SK-N-DZ (cell line): ENCODE measurements at regions not wholly inside any gene's neighbourhood (a gene's known extent, or its start where the extent isn't known, plus 50 kb on each side); places are given as distances from the start of the nearest gene placed in this dataset.

ENCODE experiments used
- DNase-seq: peaks from one replicate; pipeline ENCODE4 v3.0.0-alpha.2; 2015; ENCODE audit warnings: low spot score

DNA sequence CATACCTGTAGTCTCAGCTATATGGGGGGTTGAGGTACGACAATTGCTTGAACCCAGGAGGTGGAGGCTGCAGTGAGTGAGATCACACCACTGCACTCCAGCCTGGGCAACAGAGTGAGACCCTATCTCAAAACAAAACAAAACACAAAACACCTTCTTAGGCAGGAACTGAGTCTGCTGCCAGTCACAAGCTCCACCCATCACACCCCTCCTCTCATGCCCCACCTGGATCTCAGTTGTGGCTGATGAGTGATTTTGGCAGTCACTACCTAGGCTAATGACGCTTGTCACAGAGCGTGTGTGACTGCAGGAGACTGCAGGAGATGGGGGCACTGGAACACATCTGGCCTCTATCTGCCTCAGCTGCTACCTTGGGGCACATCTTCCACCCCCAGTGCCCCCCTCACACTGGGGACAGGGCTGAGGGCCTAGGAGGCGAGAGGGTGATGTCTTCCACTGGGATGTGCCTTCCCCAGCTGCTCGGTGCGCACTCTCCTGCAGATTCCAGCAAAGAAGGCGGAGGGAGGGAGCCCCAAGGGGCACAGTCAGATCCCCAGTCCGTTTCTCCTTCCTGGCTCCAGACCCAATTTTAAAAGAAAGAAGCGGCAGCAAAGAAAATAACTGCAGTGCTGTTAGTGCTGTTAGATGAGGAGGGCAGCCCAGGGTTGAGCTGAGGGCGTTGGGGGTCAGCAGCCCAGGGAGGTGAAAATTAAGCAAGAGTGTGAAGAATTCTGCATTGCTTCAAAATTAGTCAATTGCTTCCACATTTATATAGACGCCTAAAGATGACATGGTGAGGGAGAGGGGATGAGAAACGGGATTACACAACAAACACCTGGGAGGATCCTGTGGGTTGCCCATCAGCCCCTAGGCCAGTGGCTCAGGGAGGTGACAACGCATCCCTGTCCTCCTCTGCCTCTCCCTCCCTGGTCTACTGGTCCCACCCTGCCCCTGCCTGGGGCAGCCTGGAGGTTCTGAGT, 143.6 kb upstream of the HAAO start:
- DNase-seq: no peak

DNA sequence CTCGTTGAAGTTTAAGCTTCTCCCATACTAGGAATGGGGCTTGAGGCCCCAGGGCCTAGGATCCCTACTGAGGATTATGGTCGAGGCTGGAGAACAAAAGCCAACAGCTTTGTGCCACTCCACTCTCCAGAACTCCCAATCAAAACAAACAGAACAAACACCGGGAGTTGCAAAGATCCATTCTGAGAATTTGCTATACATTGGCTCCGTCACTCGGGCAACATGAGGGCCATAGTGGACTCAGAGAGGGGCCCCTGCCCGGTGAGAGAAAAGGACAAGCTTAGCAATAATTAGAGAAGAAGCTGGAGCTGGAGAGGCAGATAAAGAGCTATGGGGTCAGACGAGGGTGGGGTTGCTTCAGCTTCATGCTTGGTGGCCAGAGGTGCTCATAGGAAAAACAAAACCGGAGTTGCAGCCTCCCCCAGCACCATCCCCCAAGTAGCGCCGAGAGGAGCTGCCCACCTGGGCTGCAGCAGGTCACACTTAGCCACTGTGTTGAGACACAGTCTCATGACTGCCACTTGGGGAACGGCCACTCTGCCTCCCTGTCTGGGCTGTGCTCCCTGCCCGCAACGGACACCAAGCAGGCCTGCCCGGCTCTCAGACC, 142.3 kb upstream of the HAAO start:
- no peak for DNase-seq

DNA sequence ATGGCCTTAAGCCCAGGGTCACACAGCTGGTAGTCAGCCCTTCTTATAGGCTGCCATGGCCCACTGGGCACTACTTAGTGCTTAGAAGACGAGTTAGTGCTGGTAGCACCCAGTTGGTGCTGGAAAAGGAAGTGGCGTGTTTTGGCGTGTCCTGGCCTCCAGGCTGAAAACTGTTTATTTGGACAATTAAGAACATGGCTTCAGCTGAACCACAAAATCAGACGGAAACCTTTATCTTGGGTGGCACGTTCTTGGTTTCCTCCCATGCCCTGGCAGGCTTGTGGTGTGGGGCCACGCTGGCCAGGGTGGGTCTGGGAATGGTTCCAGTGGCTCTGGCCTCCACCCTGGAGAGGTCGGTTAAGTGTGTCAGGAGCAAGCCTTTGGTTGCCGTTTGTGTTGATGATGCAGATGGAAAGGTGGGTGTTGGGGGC, 141.5 kb upstream of the HAAO start:
- no peak for DNase-seq

DNA sequence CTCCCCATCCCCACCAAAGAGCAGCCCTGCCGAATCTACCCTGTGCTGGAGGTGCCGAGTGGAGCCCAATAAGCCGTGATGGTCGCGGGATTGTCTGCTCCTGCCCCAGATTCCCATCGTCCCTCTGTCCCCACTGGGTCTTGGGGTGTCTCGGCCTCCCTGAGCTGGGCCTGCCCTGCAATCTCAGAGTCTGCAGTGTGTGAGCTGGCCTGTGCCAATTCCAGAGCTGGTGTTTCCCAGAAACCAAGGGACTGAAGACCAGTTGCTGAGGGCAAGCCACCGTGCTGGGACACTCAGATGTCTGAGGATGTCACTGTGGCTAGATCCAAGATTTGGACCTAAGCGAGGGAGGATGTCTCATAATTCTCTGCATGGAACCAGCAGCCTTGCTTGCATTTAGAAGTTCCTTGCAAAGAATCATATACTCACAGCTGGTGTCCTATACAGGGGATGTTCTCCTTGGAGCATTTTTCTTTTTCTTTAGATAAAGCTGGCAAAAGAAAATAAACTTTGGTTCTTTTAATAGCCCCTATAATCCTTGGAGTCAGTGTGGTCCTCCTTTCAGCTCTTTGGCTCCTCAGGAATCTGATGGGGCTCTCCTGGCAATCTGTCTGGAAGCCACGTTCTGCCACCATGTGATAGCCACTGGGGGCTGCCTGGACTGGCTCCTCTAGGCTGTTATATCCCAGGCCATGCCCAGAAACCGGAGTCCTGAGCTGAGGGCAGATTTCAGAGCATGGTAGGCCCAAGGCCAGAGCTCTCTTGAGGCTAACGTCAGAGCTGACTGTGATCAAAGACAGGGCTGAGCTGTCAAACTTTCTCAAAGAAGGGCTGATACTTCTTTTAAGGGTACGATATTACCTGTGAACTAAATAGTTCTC, 140.1 kb upstream of the HAAO start:
- DNase-seq: no peak

DNA sequence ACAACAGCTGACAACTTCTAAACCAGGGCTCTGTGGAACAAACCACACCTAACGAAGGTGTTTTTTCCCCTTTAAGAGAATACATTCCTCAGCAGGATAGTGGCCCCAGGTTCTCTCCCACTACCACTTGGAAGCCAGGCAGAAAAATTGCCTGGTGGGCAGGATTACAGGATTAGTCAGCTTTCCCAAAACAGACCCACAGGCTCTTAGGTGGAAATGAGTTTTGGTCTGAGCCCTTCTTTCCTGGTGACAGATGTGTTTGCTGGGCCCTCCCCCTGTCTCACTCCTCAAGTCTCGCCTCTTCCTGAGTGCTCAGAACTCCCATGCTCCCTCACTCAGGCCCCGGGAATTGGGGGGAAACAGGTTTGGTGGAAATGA, 139.4 kb upstream of the HAAO start:
- no peak for DNase-seq

DNA sequence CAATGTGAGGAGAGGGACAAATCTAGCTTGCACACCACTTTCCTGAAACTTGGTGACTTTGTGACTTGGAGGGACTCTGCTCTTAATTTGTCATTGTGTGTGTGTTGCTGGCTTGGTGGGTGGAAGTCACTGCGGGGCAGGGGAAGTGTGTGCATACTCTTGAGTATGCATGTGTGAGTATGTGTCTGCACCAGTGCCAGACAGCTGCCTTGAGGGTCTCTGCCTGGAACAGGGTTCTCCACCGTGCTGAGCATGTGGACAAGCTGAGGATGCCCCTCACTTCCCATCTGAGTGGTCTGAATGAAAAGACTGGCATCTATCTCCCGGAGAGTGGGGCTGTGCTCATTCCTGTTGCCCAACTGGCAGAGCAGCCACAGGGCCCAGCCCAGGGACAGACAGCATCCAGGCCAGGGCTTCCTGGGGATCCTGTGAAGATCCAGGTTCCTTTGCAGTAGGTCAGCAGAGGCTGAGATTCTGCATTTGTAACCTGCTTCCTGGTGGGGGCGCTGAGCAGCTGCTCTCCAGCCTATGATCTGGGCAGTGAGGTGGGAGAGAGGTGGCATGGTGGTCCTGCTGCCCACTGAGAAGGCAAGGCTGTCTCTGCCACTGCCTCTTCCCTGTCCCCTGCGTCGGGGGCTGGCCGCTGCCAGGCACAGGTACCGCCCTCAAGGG, 138.9 kb upstream of the HAAO start:
- DNase-seq: no peak

DNA sequence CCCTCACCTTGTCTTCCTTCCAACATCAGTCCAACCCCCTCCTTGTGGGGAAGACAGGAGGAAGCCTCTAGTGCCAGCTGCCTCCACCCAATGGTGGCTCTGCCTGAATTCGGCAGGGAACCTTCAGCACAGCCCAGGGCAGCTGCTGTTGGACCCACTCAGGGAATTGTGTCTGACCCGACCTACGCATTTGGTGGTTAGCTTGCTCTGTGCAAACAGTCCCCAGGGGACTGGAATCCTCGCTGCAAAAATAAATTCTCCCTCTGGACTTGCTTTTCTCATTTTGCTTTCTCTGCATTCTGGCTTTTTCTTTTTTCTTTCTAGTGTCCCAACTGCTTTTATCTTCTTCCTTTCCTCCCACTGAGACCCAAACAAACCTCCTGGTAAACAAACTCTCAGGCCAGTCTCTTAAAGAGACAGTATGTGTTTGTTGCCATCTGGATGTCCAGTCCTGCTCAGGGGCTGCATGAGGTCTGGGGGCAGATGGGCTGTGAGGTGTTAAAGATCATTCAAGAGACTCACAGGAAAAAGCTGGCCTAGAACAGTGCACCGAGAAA, 137.7 kb upstream of the HAAO start:
- peak; percentile 28 for DNase-seq

DNA sequence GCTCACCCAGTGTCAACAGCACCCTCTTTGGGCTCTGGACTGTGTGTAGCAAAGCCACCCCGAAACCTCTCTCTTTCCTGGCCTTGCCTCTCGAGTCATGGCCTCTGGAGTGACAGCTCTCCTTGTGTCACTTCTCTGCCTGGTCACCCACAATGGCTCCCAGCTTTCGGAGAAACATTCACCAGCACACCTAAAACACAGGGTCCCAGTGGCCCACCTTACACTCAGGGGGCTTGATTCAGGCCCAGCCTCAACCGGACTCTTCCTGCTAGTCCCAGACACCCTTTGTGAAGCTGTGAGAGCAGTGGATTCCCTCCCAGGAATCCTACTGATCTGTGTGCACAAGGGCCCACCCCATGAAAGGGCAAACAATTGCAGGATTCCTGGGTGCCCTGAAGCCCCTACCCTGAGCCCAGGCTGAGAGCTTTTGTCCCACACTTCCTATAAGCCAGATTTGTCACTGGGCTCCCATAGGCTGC, 137.2 kb upstream of the HAAO start:
- DNase-seq: no peak

DNA sequence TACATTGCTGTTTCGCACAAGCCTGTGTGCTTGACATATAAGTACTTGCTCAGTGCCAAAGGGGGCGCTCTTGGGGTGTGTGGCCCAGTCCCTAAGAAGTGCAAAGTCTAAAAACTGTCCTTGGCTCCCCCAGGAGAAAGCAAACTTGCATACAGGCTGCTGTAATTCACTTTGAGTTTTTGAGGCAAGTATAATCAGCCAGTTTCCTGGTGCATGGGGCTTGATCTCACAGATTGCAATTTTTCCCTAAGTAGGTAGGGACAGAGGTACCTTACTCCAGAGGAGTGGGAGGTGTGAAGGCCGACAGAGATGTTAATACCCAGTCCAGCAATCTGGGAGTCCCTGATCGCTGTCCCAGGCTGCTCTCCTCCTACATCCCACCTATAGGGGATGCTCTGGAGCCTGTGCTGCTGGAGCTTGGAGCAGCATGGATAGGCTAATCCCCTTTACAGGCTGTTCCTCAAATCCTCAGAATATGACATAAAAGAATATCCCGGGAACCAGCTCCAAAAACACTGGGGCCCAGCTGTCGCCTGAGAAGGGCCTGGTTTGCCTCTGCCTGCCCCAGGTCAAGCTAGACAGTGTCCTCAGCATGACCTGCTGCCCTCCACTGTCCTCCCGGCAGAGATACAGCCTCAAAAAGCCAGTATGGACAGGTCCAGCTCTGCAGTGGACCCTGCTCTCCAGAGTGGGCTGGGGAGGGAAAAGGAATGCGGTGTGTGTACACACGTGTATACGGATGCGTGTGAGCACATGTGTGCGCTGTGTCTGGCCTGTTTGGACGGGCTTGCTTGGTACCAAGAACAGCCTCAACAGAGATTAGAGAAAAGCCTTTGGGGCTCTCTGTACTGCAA, 136.5 kb upstream of the HAAO start:
- DNase-seq: peak; percentile 69

DNA sequence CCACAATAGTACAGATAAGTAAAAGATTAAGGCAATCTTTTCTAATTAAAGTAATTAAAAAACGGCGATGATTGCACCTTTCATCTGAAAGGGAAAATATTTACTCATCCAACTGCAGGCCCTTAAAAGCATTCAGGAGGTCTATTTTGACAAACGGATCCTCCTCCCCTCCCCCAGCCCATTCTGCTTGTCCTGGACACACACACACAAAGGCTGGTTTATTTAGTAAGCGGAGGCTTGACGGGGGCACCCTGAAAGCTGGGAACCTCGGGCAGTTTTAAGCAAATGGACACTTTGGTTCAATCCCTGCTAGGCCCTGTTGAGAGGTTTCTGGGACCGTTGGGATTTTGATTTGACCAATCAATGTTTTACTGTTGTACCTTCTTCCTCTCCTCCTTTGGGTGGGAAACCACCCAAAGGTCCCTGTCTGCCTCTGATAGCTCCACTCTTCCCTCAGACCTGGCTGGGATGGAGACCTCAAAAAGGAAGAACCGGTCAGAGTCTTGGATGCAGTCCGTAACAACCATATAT, 135.8 kb upstream of the HAAO start:
- peak; percentile 39 for DNase-seq

DNA sequence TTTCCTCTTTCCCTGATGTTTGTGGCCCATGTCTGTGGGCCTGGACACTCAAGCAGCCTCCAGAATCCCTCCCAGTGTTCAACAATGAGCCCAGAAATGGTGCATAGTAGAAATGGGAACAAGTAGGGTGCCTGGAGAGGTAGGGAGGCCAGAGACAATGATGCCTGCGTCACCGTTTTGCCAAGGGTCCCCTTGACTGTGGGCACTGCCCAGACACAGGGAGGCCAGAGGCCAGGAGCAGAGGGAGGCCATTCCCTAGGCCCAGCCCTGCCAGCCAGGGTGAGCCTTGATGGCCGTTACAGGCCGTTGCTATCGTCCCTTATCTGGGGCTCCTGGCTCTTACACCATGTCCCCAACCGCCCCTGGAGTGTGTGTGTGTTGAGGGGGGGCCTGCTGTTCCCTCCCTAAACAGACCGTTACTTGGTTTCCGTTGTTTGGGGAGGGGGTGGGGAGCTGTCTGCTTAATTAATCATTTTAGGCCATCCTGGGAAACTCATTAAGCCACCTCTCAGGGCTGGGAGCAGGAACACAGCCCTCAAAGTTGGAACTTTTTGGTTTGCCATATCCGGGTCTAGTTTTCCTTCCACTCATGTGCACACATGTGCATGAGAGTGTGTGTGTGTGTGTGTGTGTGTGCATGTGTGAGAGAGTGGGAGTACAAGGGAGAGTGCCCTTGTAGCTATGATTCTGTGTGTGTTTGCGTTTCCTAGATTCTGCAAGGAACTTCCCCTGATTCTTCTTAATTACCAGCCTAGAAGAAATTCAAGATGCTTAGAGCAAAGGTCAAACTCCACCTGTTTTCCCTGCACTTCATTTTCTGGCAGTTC, 135.2 kb upstream of the HAAO start:
- no peak for DNase-seq

DNA sequence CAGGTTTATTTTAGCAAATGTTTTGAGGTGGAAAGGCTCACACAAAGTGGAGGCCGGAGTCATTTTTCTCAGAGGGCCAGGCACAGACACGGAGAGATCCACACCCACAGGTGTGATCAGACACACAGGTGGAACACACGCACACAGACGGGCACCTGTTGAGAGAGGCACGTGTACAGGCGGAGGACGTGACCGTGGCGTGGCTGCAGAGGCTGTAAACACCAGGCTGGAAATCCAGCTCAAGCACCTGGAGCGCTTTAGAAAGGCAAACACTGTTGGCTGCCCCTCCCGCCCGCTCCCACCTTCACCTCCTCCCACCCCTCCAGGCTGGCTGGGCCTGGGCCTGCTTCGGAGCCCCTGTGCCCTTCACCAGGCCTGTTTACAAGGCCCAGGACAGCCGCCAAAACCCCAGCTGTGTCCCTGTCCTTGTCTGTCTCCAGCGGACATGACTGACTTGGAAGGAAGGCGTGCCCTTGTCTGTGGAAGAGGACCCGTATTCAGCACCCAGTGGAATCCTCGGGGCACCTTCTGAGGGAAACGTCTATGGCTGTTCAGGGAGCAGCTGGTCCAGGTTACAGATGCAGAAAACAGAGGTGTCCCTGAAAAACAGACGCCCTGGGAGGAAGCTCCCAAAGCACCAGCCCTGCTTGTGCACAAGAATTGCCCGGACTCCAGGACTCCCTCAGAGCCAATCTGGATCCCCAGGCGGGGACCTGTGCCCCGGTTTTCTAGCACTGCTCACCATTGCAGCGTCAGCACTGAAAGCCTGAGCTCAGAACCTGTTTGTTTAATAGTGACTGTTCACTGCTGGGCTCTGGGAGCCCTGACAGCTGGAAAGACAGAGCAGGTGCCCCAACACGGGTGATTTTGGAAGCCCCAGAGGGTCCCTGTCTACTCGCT, 134.3 kb upstream of the HAAO start:
- no peak for DNase-seq

DNA sequence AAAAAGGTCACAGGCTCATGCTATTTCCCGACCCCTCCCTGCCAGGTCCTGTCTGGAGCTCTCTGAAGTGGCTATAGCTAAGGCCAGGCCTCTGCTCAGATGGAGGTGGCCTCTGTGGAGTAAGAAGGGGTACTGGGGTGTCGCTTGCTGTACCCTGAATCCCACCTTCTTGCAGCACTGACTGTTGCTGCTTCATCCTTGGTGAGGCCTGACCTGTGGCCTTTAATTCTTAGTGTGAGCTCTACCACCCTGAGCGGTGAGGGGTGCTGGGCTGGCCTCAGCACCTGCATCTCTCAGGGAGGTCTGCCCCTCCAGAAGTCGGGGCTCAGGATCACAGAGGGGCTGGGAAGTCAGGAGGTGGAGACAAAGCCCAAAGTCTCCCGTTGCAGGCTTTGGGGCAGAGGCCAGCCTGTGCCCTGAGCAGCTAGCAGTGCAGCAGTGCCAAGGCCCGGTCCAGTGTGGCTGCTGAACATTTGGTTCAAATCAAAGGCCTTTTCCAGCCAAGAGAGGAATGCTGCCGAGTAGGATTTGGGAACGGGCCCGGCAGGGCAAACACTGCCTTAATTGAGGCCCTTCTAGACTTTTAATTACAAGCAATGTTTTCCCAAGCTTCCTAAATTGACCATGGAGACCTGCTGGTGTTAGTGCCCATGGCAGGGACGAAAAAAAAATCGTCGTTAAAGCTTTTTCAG, 133.5 kb upstream of the HAAO start:
- DNase-seq: no peak

DNA sequence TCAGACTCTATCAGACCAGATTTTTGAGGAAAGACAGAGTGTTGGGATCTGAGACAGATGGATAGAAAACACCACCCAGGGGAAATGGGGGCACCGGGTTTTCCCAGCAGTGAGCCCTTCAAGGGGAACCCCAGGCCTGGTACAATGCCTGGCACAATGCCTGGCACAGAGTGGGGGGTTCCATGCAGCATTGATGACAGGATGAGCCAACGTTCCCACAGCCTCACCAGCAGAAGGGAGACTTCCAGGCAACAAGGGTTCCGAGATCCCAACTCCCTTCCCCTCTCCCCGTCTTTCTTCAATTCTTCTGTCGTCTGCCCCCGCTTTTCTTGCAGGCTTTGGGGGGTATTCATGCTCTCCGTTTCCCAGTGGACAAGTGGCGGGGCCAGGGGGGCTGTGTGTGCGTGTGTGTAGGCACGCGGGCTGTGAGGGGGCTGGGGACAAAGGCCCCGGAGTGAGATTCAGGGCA, 132.1 kb upstream of the HAAO start:
- no peak for DNase-seq

DNA sequence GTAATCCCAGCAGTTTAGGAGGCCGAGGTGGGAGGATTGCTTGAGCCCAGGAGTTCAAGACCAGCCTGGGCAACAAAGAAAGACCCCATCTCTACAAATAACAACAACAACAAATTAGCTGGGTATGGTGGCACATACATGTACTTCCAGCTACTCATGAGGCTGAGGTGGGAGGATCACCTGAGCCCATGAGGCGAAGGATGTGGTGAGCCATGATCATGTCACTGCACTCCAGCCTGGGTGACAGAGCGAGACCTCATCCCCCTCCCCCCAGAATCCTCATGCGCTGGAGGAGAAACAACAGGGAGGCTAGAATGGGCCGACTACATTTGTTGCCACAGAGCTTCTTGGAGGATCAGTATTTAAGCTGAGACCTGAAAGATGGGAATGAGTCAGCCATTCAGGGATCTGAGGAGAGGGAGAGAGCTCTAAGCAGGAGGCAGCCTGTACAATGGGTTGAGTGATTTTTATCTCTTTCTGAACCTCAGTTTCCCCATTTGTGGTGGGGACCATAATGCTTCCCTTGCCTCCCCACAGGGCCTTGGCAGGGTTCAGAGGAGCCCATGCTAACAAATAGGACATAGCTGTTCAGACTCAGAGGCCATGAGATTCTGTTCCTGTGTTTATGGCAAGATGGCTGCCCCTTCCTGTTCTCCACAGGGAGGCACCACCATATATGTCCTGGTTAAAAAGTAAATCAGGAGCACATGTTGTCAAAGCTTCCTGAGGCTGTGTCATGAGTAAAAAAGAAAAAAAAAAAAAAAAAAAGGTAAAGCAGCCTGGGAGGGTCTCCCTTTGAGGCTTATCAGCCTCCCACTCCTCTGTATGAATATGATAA, 131.4 kb upstream of the HAAO start:
- DNase-seq: no peak
